Islet of Langerhans (tissue), 1 donor: ENCODE measurements at regions not wholly inside any gene's neighbourhood (a gene's known extent, or its start where the extent isn't known, plus 50 kb on each side); places are given as distances from the start of the nearest gene placed in this dataset.

Experiments
- FAIRE-seq: peaks from one replicate; lab custom pipeline; 2011; peaks lifted over from hg19 to GRCh38; lab: Jason Lieb, UNC

DNA sequence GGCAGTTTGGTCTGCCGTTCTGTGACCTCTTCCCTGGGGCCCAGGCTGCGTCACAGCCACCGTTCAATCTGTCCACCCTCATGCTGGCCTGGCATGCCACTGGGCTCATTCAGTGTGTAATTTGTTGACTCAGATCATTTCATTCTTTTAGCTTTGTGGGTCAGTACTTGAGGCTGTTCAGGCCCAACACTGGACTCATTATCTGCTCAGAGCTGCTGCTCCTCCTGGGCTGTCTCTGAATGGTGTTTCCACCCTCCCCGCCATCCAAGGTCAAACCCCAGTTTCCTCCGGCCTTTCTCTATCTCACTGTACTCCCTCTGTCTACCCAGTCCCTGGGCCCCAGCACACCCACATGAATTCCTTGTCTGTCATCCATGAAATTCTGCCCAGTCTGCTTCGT is 152.4 kb upstream of the NCK2 start:
- FAIRE-seq = no peak

DNA sequence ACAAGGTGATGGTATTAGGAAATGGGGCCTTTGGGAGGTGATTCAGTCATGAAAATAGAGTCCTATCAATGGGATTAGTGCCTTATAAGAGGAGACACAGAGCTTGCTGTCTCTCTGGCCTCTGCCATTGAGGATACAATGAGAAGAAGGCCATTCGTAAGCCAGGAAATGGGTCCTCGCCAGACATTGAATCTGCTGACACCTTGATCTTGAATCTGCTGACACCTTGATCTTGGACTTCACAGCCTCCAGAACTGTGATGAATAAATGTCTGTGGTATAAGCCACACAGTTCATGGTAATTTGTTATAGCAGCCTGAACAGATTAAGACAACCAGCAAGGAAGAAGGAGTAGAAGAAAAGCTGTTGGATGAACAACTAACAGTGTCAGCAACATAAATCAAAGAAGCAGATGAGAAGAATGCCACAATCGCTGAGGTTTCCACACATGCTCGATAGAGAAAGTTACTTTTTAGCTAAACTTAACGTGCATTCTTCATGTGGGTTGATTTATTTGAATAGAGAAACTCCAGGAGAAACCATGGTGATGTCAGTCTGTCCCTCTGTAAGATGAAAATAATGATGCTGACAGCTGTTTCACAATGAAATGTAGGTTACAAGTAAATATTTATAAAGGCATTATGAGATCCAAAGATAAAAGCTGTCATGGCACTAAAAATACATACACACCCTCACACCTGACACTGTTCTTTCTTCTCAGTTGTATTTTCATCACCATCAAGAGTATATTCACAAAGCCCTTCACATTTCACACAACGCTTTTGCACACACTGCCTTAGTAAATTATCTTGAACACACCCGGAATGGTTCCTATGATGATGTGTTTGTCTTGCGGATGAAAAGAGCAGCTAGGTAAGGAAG is 153.7 kb upstream of the NCK2 start:
- no peak for FAIRE-seq

DNA sequence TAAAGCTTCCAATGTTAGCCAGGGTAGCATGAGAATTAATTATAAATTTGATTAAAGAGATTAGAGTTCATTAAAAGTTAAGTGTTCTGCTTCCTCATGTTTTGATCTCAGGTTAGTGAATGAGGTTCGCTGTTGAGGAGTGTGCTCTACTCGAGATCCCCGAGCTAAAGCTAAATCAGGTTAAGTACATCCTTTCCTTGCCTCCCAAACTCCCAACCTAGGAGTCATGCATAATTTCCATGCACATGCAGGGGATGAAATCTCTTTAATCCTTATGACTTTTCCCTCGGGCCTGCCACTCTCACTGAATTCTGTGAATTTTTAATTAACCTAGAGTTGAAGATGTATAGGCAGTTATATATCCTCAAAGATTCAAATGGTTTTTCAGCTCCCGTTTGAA is 156.1 kb upstream of the NCK2 start:
- no peak for FAIRE-seq

DNA sequence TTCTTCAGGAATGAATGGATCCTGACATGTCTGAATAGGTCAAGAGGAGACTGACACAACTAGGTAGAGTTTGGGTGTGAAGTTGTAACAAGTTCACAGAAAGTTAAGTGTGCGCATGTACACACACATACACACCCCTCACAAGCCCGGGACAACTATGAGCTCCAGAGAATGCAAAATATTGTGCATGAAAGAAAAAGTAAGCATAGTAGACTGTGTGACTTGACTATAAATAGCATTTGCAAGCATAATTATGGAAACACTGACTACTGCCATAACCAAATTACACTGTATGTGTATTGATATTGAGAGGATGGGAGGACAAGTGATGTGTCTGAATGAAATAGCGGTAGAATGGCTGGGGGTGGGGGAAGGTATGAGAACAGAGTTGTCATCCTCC is 157.1 kb upstream of the NCK2 start:
- FAIRE-seq = no peak

DNA sequence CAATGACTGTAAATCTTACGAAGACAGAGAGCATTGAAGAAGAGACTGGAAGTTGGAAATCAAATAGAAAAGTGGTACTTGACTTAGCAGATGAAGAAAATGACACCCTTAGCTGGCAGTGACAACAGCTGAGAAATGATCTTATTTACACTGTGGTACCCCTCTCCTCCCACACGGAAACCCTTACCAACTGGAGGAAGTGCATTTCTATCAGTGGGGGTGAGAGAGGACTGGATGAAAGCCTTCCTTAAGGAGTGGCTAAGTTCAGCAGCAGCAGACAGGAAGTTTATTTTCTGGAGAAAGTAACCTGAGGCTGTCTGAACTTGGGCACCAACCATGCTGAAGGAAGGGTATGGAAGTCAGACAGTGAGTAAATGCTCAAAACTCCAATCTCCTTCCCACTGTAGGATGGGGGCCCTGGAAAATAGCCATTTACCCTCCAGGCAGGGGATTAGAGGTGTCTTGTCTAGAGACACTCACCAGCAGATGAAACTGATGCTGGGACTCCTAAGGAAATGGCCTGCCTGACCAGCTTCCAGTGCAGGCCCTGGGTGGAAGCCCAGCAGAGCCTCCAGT is 160.2 kb upstream of the NCK2 start:
- FAIRE-seq = no peak

DNA sequence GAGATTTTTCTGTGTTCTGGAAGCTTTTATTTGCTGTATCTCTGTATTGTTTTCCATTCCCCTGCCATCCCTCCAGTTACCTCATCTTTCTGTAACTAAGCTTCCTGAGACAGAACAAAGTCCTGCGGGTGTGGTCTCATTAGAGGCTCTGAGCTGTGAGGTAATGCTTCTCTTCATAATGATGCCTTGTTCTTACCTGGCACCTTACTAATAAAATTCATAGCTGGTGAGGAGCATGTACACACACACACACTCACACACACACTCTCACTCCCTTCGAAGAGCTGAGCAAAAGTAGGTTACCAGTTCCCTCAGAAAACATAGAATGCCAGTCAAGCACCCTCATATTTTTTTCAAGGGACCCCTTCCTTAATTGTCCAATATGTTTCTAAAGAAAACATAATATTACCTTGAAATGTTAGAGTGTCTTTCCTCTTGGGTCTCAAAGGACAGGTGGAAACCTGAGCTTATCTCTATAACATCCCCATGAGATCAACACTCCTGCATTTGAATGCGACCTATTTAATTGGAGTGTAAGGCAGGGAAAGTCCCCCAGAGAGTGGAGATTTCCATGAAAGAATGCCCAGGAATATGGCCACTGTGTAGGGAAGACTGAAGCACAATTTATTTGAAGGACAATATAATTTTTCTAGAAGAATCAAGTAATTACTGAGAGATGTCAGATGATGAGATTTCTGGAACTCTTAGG is 161.6 kb upstream of the NCK2 start:
- no peak for FAIRE-seq

DNA sequence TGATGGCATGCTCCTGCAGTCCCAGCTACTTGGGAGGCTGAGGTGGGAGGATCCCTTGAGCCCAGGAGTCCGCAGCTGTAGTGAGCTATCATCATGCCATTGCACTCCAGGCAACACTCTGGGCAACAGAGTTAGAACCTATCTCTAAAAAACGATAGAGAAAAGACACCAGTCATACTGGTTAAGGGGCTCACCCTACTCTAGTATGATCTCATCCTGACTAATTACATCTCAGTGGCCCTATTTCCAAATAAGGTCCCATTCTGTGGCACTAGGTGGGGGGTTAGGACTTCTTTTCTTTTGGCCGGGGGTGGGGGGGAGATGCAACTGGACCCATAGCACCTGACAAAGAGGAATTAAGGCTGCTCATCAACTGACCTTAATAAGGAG is 163.2 kb upstream of the NCK2 start:
- no peak for FAIRE-seq

DNA sequence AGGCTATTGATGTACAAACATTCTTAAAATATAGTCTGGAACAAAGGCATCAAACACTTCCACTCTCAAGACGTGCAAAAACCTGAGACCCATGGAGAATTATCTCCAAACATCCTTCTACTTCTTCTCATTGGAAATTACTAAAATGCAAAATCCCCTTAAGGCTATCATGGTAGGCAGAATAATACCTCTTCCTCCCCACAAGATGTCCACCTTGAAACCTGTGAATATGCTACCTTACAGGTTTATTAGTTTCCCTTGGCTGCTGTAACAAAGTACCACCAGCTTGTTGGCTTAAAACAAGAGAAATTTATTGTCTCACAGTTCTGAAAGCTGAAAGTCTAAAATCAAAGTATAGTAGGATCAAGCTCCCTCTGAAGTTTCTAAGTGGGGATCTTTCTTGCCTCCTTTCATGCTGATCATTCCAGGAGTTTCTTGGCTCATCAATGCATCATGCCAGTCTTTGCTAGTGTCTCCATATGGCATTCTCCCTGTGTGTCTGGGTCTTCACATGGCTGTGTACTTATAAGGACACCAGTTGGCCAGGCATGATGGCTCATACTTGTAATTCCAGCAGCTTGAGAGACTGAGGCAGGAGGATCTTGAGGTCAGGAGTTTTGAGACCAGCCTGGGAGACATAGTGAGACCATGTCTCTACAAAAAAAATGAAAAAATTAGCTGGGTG is 163.7 kb upstream of the NCK2 start:
- no peak for FAIRE-seq

DNA sequence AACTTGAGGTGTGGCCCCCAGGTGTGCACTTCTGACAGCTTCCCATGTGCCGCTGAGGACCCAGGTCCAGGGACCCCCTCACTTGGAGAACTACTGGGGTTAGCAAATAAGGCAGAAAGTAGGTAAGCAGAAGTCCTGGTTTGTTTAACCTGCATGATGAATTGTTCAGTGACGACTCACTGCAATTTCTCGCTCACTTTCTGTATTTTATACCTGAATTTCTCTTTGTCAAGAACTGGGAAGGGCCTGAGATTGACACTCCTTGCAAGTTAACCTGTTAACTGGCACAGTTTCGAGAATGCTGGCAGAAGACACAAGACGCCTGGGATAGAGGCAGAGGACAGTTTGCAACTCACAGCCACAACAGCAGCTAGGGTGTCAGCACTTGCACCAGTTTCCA is 164.5 kb upstream of the NCK2 start:
- no peak for FAIRE-seq

DNA sequence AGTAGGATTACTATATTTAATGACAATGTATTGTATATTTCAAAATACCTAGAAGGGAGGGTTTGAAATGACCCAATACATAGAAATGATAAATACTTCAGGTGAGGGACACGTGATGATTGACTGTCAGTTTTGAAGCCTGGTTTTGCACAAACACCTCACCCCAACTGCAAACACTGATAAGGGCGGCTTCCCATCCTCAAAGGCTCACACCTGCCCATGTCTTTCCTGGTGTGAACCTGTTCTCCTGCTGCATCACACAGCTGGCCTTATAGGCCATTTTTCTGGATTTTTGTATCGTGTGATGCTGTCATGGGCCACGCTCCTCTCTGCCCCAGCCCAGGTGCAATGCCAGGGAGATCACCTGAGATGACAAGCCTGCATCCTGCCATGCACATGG is 166.5 kb upstream of the NCK2 start:
- no peak for FAIRE-seq

DNA sequence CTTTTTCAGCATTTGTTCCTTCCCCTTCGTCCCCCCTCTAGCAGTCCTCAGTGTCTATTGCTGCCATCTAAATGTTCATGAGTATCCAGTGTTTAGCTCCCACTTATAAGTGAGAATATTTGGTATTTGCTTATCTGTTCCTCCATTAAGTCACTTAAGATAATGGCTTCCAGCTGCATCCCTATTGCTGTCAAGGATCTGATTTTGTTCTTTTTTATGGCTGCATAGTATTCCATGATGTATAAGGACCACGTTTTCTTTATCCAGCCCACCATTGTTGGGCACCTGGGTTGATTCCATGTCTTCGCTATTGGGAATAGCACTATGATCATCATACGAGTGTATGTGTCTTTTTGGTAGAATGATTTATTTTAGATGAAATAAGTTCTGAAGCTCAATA is 166.9 kb upstream of the NCK2 start:
- FAIRE-seq = no peak

DNA sequence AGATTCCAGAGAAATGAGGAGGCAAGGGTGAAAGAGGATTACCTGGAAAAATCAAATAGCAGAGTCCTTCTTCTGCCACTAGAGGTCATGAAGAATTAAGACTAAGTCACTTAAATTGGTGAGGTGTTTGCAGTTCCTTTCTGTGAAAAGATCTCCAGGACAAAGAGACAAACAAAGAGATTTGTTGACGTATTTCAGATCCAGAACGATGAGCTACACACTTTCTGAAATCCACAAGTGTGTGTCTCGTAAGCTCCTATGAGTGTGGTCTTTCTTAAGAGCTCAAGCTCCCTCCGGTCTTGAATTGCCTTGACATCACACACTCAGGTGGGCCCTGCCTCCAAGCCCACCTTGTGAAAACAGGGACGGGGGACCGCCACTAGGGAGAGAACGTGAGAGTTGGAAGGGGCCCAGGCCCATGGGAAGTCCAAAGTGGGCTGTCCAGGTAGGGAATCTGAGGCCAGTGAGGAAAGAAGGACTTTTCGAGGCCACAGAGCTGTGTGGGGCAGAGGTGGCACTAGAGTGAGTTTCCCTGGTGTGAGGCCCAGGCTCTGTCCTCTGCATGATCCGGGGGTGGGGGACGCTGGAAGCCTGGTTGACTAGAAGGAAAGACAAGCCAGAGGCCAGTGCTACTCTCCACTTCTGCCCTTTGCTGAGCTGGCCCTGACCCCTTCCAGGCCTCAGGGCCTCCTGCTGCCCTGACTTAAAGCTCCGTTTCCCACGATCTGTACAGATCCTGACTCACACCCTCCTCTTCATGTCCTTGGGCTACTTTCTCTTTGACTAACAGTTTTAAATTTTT is 168.1 kb upstream of the NCK2 start:
- FAIRE-seq = peak; percentile 89

DNA sequence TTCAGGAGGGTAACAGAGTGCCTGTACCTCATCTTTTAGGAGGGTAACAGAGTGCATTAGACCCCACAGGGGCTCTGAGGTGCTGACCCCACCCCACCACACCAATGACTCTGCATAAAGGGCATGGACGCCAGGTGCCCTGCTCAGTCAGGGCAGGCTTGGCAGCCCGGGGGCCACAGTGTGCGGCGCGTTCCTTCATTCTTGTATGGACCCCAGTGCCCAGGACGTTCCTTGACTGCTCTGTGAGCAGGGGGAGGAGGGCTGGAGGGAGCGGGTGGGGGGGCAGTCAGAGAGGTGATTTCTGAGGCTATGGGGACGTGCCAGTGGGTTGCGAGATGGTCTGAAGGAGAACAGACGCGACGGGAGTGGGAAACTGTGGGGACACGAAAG is 168.7 kb upstream of the NCK2 start:
- no peak for FAIRE-seq

DNA sequence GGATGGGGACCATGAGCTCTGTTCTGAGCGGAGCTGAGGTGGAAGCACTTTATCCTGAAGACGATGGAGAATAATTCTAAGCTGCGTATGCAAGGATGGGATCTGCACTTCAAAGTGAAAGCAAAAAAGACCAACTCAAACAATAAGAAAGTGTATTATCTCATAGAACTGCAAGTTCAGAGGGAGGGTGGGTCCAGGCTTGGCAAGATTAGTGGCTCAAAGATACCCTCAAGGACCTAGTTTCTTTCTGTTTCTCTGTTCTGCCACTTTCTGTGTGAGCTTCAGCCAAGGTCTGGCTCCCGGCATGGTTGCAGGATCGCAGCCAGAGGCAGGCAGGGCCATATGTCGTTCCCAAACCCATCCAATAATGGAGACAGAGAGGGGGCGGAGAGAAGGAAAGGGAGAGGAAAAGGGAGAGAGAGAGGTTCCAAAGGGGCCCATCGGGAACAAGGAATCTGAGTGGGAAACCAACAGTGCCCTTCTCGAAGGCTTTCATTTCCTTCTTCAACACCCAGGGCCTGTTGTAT is 169.2 kb upstream of the NCK2 start:
- FAIRE-seq = no peak

DNA sequence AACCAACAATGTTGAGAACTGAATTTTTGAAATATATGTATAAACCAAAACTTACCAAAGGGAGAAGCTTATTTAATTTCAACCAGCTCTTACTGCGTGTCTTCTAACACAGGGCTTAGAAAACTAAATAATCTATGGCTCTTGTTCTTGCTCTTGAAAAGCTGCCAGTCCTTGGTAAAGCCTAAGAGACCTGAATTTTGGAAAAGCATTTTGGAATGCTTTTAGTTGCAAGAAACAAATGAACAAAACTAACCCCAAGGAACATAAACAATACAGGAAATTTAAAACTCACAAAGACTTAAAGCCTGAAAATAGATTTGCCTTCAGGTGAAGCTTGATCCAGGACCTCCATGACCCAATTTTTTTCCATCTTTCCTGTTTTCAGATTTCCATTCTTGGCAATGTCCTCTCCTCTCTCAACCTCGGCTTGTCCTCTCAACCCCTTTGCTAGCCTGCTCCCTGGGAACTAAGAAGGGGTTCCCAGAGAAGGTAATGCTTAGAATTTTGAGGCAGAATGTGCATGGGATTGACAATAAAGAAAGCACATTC is 169.8 kb upstream of the NCK2 start:
- no peak for FAIRE-seq

DNA sequence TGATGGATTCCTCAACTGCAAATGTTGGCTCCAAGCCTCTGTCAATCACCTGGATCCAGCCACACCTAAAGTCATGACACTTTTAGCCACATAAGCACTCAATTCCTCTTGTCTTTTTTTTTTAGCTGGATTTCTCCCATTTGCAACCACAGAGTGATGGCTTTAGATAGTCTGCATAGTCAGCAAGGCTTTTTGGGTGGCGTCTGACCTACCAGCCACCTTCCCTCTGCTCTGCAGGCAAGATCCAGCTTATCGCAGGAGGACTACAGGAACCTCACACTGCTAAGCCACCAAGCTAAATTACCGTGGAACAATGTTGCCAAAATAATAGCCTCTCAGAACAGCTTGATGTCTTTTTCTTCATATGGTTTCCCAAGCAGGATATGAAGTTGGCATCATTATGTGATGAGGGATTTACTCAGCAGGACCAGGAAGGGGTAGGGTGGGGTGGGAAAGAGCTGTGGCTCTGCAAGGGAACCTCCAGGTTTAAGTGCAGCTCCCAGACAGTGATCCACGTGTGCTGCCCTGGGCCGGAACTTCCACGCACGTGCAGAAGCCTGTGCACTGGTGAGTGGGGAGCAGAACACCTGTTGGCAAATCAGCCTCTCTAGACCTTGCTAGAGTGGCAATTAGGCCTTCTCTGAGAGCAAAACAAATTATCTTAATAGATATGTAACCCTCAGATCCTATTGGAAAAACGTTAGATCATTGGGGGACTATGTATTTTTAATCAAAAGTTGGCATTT is 170.6 kb upstream of the NCK2 start:
- no peak for FAIRE-seq

DNA sequence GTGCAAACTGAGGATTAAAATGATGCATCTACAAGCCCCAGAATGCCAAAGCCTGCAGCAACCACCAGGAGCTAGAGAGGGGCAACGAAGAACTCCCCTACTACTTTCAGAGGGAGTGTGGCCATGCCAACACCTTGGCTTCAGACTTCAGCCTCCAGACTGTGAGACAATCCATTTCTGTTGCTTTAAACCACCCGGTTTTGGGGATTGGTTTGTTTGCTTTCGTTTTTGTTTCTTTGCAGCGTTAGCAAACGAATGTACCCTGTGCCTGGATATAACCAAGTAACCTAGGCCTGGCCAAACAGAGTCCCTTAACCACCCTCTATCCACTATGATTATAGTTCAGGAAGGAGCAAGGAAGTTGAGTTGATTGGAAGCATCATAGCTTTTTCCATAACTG is 171.2 kb upstream of the NCK2 start:
- no peak for FAIRE-seq

DNA sequence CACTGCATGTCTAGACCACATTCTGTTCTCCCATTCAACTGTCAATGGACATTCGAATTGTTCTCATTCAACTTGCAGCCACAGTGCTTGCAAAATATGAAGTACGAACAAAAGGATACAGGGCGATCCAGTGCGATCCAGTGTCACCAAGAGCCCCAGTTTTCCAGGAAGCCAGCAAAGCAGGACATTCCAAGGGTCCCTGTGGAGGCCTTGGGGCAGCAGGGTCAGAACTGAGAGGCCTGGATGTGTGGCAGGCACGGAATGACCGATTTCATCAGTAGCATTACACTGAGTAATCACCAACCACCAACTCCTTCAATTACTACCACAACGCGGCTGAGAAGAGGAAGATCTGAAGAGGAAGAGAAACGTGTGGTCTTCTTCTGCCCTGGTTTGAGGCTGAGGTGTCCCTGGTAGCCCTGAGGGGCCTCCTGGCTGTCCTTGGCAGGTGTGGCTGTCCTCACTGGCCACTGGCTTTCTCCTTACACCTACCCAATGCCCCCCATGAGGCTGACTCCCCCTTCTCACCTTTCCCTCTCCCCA is 172.7 kb upstream of the FHL2 start:
- FAIRE-seq = no peak

DNA sequence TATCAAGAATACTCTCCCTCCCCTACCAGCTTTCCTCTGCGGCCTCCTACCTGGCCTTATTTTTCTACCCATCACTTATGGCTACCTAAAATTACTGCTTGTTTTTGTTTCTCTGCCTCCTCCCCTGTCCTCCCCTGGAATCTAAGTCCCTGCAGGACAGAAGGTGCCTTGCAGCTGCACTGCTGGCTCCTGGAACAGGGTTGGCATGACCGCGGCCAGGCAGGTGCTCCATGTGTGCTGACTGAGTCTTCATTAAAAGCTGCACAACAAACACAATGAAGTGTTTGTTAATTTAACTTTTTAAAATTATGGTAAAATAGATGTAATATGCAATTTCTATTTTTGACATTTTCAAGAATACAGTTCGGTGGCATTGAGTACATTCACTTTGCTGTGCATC is 171.9 kb upstream of the FHL2 start:
- FAIRE-seq = no peak

DNA sequence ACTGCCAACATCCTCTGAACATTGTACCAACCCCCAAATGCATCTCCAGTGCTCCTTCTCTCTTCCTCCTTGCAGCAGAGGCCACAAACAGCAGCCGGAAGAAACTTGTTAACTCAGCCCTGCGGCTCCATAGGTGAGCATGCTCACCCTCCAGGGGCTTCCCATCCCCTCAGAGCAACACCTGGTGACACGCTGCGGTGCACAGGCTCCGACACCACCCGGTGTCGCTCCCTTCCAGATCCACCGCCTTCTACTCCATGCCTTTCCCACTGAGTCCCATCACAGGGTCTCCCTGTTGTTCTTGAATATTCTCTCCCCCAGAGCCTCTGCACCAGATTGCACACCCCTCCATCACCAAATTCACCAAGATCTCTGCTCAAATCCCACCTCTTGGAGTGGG is 171.5 kb upstream of the FHL2 start:
- no peak for FAIRE-seq

DNA sequence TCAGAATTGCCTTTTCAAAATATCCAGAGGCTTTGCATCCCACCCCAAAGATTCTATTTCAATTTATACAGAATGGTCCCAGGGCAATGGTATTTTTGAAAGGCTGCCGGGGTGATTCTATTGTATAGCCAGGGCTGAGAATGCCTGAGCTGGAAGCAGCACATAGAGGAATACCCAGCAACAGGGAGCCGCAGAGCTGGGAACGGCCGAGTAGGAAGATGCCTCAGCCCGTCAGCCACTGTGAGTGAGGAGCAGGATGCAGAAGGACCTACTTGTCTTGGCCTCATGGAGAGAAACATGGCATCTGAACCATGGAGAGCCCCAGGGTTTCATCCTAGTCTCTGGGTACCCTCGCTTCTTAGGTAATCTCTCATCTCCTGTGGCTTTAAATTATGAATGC is 170.8 kb upstream of the FHL2 start:
- no peak for FAIRE-seq
